ENCODE measurements at regions not wholly inside any gene's neighbourhood (a gene's known extent, or its start where the extent isn't known, plus 50 kb on each side); places are given as distances from the start of the nearest gene placed in this dataset.

DNA sequence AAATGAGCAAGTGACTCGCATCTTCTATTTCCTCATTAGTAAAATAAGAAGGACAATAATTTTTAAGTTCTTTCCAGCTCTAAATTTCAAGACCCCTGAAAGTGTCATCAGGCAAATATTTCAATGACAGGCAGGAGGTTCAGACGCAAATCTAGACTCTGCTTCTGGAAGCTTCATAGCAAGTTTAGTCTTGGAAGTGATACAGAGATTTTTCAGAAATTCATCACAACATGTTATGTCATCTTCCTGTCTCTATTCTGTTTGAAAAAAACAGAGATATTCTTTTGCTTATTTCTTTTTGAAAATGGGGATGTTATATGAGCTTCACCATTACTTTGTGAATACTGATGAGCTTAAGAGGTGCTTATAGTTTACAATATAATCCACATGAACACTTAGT, 74.0 kb downstream of the C3orf85 start:
- no peak overlapping the region for H3K27ac ChIP-seq (ENCODE audit: extremely low read depth, low read depth, low read length)
- intact Hi-C loops (cut with micrococcal nuclease): no loop called here
- DNase-seq (ENCODE audit: extremely low read depth in 1 of 4, low spot score in 3 of 4): no peak
- CTCF ChIA-PET (ENCODE audit: low intra/inter-chr PET ratio): no interaction called here
- no peaks in the 10 kb centered on the region for H4K20me1 ChIP-seq (replicated peaks; ENCODE audit: control insufficient read depth, insufficient read depth, low read length)
- FAIRE-seq: no peak
- H2AFZ ChIP-seq (ENCODE audit: low read depth, low read length): no peak overlapping the region
- BruUV-seq (replicated peaks): no TSS peak
- H3K27me3 ChIP-seq (ENCODE audit: control insufficient read depth in 2 of 2, insufficient read depth in 2 of 2, low read length in 2 of 2): no peaks in the 10 kb centered on the region
- no peaks in the 10 kb centered on the region for H3K36me3 ChIP-seq (ENCODE audit: control insufficient read depth, insufficient read depth, low read length)
- H3K9me1 ChIP-seq (ENCODE audit: control insufficient read depth, insufficient read depth, low read length): no peaks in the 10 kb centered on the region
- no peak overlapping the region for H3K9ac ChIP-seq (ENCODE audit: insufficient read depth in 1 of 2, low read depth in 2 of 2, low read length in 2 of 2)
- H3K79me2 ChIP-seq (ENCODE audit: control insufficient read depth, insufficient read depth, low read length): no peaks in the 10 kb centered on the region
- no peaks in the 10 kb centered on the region for H3K4me1 ChIP-seq (replicated peaks in 1 of 2; ENCODE audit: control insufficient read depth in 2 of 2, insufficient read depth in 2 of 2, low read length in 2 of 2)
- 5% methylated on average over 2 of the region's 2 CpGs for WGBS (ENCODE audit: insufficient coverage, low coverage, missing lambda C conversion rate)
- H3K9me3 ChIP-seq (replicated peaks; ENCODE audit: control insufficient read depth, insufficient read depth, low read depth, low read length): no peaks in the 10 kb centered on the region
- H3K4me3 ChIP-seq: no peak overlapping the region
- in situ Hi-C loops (cut with MboI): no loop called here
- H3K4me2 ChIP-seq (ENCODE audit: insufficient read depth, low read length): no peak overlapping the region
- ATAC-seq: no peak
- POLR2A ChIA-PET: interaction anchor here (1.1 kb wide), 1 partner anchor 689 kb away, joined by 3 read pairs; no protein-coding TSS in a partner anchor
- TF ChIP-seq, protein P1, sequence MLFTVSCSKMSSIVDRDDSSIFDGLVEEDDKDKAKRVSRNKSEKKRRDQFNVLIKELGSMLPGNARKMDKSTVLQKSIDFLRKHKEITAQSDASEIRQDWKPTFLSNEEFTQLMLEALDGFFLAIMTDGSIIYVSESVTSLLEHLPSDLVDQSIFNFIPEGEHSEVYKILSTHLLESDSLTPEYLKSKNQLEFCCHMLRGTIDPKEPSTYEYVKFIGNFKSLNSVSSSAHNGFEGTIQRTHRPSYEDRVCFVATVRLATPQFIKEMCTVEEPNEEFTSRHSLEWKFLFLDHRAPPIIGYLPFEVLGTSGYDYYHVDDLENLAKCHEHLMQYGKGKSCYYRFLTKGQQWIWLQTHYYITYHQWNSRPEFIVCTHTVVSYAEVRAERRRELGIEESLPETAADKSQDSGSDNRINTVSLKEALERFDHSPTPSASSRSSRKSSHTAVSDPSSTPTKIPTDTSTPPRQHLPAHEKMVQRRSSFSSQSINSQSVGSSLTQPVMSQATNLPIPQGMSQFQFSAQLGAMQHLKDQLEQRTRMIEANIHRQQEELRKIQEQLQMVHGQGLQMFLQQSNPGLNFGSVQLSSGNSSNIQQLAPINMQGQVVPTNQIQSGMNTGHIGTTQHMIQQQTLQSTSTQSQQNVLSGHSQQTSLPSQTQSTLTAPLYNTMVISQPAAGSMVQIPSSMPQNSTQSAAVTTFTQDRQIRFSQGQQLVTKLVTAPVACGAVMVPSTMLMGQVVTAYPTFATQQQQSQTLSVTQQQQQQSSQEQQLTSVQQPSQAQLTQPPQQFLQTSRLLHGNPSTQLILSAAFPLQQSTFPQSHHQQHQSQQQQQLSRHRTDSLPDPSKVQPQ (CRISPR knock-in tag; IDR thresholded peaks at IDR 0.05; ENCODE audit: borderline replicate concordance): no peak
- TF ChIP-seq, protein P2, sequence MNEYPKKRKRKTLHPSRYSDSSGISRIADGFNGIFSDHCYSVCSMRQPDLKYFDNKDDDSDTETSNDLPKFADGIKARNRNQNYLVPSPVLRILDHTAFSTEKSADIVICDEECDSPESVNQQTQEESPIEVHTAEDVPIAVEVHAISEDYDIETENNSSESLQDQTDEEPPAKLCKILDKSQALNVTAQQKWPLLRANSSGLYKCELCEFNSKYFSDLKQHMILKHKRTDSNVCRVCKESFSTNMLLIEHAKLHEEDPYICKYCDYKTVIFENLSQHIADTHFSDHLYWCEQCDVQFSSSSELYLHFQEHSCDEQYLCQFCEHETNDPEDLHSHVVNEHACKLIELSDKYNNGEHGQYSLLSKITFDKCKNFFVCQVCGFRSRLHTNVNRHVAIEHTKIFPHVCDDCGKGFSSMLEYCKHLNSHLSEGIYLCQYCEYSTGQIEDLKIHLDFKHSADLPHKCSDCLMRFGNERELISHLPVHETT (CRISPR knock-in tag; conservative IDR thresholded peaks at IDR 0.05 in 1 of 2, IDR thresholded peaks at IDR 0.05 in 1 of 2): no peak
- TF ChIP-seq NCOA1 (IDR thresholded peaks at IDR 0.05; ENCODE audit: low read depth) (no peak), HDAC3 (IDR thresholded peaks at IDR 0.05; ENCODE audit: borderline replicate concordance, partially characterized antibody) (no peak), STAT5A (IDR thresholded peaks at IDR 0.05; ENCODE audit: borderline replicate concordance, low read length) (no peak), RBM39 (optimal IDR thresholded peaks at IDR 0.05; ENCODE audit: low read depth, low read length) (no peak), ARID1B (IDR thresholded peaks at IDR 0.05) (no peak), SMAD3 (CRISPR knock-in tag; conservative IDR thresholded peaks at IDR 0.05) (no peak), CHD4 (IDR thresholded peaks at IDR 0.05; ENCODE audit: insufficient read depth, insufficient replicate concordance, low read depth, low read length, poor library complexity, severe bottlenecking) (no peak), RBM34 (IDR thresholded peaks at IDR 0.05; ENCODE audit: borderline replicate concordance, insufficient read depth, low read length) (no peak), EWSR1 (IDR thresholded peaks at IDR 0.05; ENCODE audit: borderline replicate concordance, low read depth, partially characterized antibody) (no peak), KAT8 (IDR thresholded peaks at IDR 0.05; ENCODE audit: low read depth) (no peak)
- TF ChIP-seq, protein P3, sequence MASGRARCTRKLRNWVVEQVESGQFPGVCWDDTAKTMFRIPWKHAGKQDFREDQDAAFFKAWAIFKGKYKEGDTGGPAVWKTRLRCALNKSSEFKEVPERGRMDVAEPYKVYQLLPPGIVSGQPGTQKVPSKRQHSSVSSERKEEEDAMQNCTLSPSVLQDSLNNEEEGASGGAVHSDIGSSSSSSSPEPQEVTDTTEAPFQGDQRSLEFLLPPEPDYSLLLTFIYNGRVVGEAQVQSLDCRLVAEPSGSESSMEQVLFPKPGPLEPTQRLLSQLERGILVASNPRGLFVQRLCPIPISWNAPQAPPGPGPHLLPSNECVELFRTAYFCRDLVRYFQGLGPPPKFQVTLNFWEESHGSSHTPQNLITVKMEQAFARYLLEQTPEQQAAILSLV (tag; IDR thresholded peaks at IDR 0.05): no peak
- TF ChIP-seq, protein P4, sequence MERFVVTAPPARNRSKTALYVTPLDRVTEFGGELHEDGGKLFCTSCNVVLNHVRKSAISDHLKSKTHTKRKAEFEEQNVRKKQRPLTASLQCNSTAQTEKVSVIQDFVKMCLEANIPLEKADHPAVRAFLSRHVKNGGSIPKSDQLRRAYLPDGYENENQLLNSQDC (CRISPR knock-in tag; IDR thresholded peaks at IDR 0.05): no peak
- TF ChIP-seq, protein P5, sequence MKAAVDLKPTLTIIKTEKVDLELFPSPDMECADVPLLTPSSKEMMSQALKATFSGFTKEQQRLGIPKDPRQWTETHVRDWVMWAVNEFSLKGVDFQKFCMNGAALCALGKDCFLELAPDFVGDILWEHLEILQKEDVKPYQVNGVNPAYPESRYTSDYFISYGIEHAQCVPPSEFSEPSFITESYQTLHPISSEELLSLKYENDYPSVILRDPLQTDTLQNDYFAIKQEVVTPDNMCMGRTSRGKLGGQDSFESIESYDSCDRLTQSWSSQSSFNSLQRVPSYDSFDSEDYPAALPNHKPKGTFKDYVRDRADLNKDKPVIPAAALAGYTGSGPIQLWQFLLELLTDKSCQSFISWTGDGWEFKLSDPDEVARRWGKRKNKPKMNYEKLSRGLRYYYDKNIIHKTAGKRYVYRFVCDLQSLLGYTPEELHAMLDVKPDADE (conservative IDR thresholded peaks at IDR 0.05; ENCODE audit: control insufficient read depth, low read depth, low read length): no peak
